ENCODE measurements at regions not wholly inside any gene's neighbourhood (a gene's known extent, or its start where the extent isn't known, plus 50 kb on each side); places are given as distances from the start of the nearest gene placed in this dataset.
A peak's percentile ranks its signal among the peaks of the same experiment; 100 is the strongest.

DNA sequence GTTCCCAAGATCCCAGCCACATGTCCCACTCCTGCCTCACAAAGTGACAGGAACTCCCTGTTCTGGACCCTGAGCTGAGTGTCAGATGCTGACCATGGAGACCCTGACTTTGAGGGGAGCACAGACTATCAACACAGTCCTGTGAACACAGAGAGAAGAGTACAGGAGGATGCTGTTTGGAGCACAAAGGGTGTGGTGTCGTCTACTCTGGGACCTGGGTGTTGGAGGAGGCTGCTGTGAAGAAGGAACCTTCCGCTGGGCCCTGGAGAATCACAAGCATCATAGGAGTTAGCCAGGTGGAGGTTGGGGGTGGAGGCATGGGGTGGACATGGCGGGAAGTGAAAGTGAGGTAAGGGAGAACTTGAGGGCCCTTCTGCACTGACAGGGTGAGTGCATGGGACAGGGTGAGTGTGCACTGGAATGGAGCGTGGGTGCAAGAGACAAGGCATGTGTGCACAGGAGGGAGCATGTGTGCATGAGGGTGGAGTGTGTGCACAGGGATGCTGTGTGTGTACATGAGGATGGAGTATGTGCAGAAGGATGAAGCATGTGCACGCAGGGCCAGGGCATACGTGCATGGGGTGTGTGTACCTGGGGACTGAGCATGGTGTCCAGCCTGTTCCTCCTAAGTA, 70.7 kb upstream of the ANTXRL start:
- H3K4me2 ChIP-seq (ENCODE audit: control insufficient read depth, insufficient read depth) = no peak overlapping the region
- ChIA-PET SMC1A (ENCODE audit: uncharacterized antibody, unreplicated experiment) (no interaction called here), POLR2A (no interaction called here), CTCF (no interaction called here), RAD21 (ENCODE audit: unreplicated experiment) (no interaction called here)
- no peaks in the 10 kb centered on the region for H3K27me3 ChIP-seq (replicated peaks in 1 of 2; ENCODE audit: control insufficient read depth in 2 of 2, insufficient read depth in 2 of 2, low read length in 1 of 2)
- no peaks in the 10 kb centered on the region for H3K4me1 ChIP-seq (ENCODE audit: control insufficient read depth, insufficient read depth, low read length)
- TF ChIP-seq EZH2 (IDR thresholded peaks at IDR 0.05; ENCODE audit: borderline replicate concordance, control insufficient read depth, low read depth, low read length) = no peak
- no peak overlapping the region for H3K27ac ChIP-seq (ENCODE audit: control insufficient read depth, insufficient read depth)
- no peak overlapping the region for H3K9ac ChIP-seq (ENCODE audit: control insufficient read depth, insufficient read depth, low read length)
- no peak for FAIRE-seq
- in situ Hi-C loops (cut with MboI) (no loop called here), intact Hi-C loops (cut with micrococcal nuclease; ENCODE audit: unreplicated experiment) (no loop called here)
- no peak overlapping the region for H3K4me3 ChIP-seq
- H2AFZ ChIP-seq (ENCODE audit: control insufficient read depth, low read depth, low read length) = no peak overlapping the region
- no peaks in the 10 kb centered on the region for H4K20me1 ChIP-seq (ENCODE audit: control insufficient read depth, insufficient read depth)
- no peak for DNase-seq (ENCODE audit: low read depth, low spot score)
- no peaks in the 10 kb centered on the region for H3K9me3 ChIP-seq (replicated peaks; ENCODE audit: control insufficient read depth, insufficient read depth, low read length)
- BruUV-seq (replicated peaks) = no TSS peak
- H3K36me3 ChIP-seq (ENCODE audit: control insufficient read depth in 2 of 2, insufficient read depth in 2 of 2, low read length in 1 of 2) = no peaks in the 10 kb centered on the region
- 35% methylated on average over 6 of the region's 6 CpGs for WGBS (ENCODE audit: insufficient coverage, insufficient replicate concordance, low lambda C conversion rate, missing lambda C conversion rate)
- no peaks in the 10 kb centered on the region for H3K79me2 ChIP-seq (ENCODE audit: control insufficient read depth, insufficient read depth, low read length)
- ATAC-seq = no peak

DNA sequence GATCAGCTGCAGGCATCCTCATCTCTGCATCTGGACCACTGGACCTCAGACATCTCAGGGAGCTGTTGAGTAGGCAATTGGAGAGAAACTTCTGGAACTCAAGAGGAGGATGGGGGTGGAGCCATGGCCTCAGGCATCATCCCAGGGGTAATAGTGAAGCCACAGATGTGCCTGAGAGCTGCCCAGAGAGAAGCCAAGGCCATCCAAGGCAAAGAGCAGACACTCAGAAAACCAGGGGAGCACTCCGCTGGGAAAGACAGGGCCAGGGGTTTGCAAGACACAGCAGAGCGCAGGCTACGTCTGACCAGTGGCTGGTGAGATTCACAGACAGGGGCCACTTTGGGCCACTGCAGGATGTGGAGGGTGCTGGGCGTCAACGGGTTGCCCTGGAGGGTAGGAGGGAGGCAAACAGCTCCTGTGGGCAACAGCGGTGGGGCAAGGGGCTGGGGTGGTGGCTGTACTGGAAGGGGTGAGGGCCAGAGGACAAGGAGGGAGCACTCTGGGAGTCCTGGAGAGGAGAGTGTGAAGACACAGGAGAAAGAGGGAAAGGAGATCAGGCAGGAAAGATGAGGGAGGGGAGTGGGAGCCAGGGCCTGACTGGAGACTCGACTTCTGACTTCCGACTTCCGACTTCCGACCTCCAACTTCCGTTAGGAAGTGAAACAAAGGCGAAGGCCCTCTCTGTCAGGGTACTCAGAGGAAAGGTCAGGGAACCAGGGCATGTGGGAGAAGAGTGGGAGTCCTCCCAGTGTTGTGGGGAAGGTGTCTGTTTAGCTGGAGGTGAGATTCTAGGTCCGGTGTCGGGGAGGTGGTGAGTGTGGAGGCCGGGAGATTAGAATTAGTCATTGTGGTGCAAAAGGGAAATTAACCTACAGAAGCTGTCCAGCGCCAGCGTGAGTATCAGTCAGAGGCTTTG, 69.7 kb upstream of the ANTXRL start:
- POLR2A ChIA-PET = no interaction called here
- Histone ChIP-seq H3K9me3 (replicated peaks; ENCODE audit: control insufficient read depth, insufficient read depth, low read length) (no peaks in the 10 kb centered on the region), H3K79me2 (ENCODE audit: control insufficient read depth, insufficient read depth, low read length) (no peaks in the 10 kb centered on the region), H3K4me2 (ENCODE audit: control insufficient read depth, insufficient read depth) (no peak overlapping the region), H2AFZ (ENCODE audit: control insufficient read depth, low read depth, low read length) (no peak overlapping the region), H3K4me1 (ENCODE audit: control insufficient read depth, insufficient read depth, low read length) (no peaks in the 10 kb centered on the region), H3K4me3 (no peak overlapping the region), H4K20me1 (ENCODE audit: control insufficient read depth, insufficient read depth) (no peaks in the 10 kb centered on the region), H3K27me3 (replicated peaks in 1 of 2; ENCODE audit: control insufficient read depth in 2 of 2, insufficient read depth in 2 of 2, low read length in 1 of 2) (no peaks in the 10 kb centered on the region), H3K27ac (ENCODE audit: control insufficient read depth, insufficient read depth) (no peak overlapping the region), H3K9ac (ENCODE audit: control insufficient read depth, insufficient read depth, low read length) (no peak overlapping the region), H3K36me3 (ENCODE audit: control insufficient read depth in 2 of 2, insufficient read depth in 2 of 2, low read length in 1 of 2) (no peaks in the 10 kb centered on the region)
- peak; percentile 52; the same call in 2 of the 3 replicates for ATAC-seq
- BruUV-seq (replicated peaks) = no TSS peak
- SMC1A ChIA-PET (ENCODE audit: uncharacterized antibody, unreplicated experiment) = no interaction called here
- 34% methylated on average over 15 of the region's 17 CpGs for WGBS (ENCODE audit: insufficient coverage, insufficient replicate concordance, low lambda C conversion rate, missing lambda C conversion rate)
- no peak for DNase-seq (ENCODE audit: low read depth, low spot score)
- intact Hi-C loops (cut with micrococcal nuclease; ENCODE audit: unreplicated experiment) (no loop called here), in situ Hi-C loops (cut with MboI) (no loop called here)
- no peak for FAIRE-seq
- TF ChIP-seq LARP7 (IDR thresholded peaks at IDR 0.05) (no peak), SREBF2 (IDR thresholded peaks at IDR 0.05; ENCODE audit: low read length) (no peak), RUNX3 (IDR thresholded peaks at IDR 0.05; ENCODE audit: low read length) (peak; percentile 43; the same call in 1 of the 2 replicates)
- RAD21 ChIA-PET (ENCODE audit: unreplicated experiment) = interaction anchor here (0.7 kb wide), 1 partner anchor 10 kb away, joined by 3 read pairs; no protein-coding TSS in a partner anchor
- CTCF ChIA-PET = interaction anchor here (0.9 kb wide), 1 partner anchor 11 kb away, joined by 4 read pairs; no protein-coding TSS in a partner anchor
